ENCODE measurements at regions not wholly inside any gene's neighbourhood (a gene's known extent, or its start where the extent isn't known, plus 50 kb on each side); places are given as distances from the start of the nearest gene placed in this dataset.

DNA sequence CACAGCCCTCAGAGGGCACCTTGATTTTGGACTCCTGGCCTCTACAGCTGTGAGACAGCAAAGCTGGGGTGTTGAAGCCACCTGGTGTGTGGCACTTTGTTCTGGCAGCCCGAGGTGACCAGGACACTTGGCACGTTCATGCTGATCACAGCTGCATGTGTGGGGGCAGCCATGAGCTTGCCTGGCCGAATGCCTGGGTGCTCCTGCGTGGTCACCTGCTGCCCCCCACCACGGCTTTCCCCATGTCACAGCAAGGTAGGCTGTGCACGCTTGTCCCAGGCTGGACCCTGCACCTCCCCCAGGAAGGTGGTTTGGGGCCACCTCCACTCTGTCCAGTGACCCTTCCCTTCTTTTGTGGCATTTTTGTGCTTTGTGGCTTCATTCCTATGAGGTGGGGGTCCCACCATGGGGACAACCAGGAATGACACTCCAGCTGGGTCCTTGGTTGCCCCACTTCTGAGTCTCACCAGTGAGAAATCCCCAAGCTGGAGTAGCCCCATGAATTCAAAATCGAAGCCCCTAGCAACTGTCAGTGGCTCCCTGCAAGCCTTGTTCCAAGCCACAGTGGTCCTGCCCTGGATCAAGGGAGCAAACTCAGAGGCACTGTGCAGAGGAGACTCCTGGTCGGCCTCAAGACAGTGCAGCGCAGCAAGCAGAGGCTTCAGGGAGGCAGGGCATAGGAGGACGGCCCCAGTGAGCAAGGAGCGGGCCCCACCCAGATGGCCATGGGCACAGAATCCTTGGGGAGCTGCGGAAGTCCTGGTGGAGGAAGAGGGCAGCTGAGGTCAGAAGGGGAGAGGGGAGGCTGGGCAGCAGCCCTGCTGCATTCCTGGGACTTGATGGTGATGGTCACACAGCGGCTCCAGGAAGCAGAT, 121.4 kb upstream of the HS6ST1 start:
- DNase-seq, result no peak

DNA sequence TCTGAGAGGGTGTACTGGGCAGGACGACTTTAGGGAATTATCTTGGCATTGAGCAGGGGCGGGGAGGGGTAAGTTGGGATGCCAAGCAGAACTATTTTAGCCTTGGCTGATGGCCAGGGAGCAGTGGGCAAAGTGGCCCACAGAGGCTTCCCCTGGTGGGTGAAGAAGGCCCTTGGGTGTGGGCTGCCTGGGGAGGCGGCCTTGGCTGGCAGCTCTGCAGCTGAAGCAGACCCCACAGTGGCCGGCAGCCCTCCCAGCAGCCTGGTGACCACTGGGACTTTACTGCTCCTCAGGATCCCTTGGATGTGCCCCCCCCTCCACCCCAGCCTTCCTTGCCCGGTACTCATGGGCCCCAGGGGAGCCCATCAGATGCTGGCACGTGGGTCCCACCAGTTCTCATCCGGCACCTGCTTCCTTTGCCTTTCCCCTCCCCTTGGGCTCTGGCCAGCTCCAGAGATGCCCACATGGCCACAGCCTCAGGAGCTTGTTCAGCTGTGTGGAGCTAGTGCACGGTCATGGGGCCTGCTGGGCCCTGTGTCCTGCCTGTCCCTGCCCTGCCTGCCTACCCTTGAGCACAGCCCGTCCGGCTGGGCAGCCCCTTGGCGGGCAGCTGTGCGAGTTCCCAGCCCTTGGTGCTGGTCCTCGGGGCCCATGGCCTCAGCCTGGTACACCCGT, 122.1 kb upstream of the HS6ST1 start:
- no peak for DNase-seq

DNA sequence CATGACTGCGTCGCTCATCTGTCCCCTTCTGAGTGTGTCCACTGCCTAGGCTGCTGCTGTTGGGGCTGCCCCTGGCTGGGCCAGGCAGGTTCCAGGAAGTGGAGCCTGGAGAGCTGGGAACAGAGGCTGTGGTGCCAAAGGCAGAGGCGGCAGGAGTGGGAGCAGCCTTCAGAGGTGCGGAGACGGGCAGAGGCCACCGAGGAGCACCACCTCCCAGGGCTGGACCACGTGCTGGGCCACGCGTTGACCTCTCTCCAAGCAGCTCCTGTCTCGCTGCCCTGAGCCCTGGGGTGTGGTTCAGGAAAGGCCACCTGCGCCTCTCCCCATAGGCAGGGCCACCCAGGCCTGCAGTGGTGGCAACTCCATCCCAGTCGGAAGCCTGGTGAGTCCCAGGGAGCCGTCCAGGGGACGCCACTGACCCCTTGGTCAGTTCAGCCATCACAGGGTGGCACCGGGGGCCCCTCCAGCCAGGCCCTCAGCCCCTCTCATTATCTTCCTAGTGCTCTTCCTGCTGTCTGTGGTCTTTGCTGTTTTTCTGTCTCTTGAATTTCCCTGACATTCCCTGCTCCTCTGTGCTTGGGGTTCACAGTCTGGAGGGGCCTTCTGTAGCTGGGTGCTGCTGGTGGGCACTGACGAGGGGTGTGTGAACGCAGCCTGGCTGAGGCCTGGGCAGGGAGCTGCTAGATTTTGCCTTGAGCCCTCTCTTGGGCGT, 122.8 kb upstream of the HS6ST1 start:
- DNase-seq, result no peak

DNA sequence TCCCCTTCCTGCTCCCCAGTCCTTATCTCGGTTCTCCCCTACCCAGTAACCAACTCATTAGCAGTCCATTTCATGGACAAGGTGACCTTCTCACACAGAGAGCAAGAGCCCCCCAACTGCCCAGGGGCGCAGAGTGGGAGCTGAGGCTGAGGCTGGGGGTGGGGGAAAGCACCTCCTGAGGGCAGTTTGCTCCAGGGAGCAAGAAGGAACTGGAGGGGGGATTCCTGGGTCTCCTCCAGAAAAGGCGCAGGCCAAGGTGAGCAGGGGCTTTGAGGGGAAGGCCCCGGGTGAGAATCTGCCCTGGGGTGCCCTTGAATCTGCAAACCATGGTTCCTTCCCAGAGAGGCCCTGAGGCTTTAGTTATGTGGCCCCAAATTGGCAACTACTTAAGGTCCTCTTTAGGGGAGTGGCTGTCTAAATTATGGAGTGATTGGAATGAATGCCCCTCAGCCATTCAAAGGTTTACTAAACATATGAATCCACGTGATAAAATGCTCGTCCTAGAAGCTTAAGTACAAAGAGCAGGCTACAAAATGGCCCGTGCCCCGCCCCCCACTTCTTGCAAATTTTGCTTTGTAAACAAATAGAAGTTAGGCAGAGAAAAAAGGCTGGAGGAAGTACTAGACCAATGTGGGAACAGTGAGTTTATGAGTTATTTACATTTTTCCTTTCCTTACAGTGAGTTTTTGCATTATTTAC, 123.5 kb upstream of the HS6ST1 start:
- DNase-seq, result no peak

DNA sequence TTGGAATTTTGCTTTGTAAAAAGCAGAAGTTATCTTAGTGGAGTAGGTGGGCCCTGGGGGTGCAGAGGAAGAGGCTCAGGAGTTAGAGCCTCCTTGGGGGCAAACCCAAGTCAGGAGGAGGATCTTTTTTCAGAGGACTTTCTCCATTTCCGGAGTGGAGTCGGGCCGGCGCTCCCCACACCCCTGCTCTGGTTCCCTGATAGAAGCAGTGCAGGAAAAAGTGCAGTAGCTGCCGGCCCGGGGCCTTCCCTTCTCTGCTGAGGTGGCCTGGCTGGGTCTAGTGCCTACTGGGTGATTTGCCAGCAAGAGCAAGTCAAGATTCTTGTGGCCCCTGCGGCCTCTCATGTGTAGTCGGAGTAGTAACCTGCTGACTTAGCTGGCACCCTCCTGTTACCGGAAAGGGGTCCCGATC, 124.2 kb upstream of the HS6ST1 start:
- no peak for DNase-seq

DNA sequence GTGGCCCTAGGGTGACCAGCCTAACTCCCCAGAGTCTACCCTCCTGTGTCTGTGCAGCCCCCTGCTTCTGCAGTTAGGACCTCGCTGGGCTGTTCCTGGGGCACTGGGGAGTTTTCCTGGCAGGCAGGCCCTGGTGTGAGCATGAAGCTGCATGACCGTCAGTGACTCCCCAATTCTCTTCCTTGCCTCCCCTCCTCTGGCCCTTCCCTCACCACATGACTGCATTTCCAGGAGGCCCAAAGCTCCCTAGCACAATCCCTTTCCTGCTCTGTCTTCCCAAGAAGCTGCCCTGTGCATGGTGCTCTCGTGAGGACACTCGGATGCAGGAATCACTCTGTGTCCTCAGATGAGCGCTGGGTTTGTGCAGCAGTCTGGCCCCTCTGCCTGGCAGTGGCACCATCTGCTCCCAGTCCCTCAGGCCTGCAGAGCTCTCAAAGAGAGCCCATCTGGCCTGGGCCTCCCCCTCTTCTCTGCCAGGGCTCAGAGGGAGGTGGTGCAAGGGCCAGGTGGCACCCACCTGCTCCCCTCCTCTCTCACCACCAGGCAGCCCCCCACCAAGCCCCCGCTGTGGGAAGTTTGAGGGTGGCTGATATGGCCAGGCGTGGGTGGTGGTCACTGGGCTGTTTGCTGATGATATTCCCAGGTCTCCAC, 125.6 kb upstream of the HS6ST1 start:
- DNase-seq, result no peak

DNA sequence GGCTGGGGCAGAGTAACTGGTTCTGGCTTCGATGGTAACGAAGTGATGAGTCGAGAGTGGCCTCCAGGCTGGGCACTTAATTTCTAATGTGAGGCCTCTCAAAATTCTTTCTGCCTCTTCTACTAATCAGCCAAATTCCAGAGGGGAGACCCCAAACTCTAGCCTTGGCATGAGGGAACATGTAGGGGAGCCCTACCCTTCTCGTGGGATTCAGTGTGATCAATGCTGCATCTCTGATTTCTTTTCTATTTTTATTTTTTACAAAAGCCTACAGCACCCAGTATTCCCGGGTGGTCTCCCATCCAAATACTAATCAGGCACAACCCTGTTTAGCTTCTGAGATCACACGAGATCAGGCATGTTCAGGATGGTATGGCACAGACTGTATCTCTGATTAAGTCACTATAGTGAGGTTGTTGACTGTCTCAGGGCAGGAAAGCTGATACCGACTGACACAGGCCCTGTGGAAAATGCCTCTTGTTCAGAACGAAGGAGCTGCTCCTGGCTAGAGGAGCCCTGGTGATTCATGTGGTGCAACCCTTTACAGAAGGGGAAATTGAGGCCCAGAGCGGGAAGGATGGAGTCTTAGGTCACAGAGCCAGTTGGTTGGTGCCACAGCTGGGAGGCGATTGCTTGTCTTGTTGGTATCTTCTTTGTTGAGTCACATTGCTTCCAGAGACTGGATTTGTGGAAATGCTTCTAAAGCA, 126.3 kb upstream of the HS6ST1 start:
- DNase-seq, result no peak

DNA sequence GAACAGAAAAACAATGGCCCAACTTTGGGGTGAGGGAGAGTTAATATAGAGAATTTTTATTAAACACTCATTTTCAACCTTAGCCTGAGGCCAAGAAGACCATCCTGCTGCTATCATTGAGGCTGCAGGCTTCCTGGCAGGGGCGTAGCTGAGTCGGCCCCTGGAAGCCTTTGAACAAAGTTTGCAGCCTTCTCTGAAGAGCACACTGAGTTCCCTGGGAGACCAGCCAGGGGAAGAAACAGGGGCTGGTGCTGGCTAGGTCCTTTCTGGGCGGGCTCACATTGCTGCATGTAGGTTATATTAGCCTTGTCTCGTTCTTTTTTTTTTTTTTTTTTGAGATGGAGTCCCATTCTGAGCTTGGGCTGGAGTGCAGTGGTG, 126.8 kb upstream of the HS6ST1 start:
- no peak for DNase-seq

DNA sequence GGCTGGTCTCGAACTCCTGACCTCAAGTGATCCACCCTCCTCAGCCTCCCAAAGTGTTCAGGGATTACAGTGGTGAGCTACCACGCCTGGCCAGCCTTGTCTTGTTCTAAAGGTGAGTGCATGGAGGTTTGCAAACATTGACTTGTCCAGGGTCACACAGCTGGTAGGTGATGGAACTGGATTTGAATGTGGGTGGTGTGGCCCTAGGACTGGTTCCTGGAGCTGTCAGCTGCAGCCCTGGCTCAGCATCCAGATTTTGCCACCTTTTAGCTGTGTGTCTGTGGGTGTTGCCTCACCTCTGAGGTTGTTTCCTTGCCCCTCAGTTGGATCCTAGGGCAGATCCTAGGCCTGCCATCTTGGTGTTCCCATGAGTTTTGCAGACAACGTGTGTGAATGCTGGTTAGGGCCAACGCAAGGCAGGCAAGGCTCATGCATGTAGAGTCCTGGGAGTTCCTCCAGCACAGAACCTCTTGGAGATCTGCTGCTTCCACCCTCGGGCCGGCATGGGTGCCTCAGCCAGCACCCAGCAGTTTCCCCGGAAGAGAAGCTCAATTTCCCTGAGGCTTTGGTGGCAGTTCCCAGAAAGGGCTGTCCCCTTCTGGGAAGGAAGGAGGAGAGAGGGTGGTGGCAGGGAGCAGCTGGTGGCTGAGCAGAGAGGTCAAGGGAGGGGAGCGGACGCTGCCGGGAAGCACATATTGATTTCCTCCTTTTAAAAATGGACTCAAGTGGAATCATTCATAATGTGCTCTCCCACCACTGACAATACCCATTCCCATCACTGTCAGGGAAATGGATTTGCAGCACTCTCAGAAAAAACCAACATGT, 127.6 kb upstream of the HS6ST1 start:
- DNase-seq, result no peak

DNA sequence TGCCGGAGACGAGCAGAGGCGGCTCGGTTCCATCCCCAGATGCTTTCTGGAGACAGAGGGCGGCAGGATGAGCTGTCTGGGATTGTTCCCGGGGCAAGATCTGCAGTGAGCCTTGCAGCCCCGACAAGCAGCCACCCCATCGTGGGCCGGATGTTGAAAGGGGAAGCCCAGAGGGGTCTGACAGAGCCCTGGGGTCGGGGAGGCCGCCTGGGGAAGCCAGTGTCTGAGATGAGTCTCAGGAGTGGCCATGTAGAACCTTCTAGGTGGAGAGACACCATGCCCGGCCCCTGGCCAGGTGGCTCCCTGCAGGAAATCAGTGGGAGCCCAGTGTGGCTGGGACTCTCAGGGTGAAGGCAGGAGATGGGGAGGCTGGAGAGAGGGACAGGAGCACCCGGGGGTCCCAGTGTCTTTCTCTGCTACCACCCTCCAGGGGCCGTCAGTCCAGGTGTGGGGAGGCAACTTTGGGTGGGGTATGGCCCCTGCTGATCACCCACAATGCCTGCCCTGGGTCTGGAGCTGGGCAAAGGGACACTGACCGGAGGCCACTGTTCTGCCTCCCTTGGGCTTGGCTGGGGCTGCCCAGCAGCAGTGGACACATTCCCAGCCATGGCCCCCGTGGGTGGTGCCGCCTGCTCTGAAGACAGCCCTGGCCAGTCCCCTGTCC, 128.3 kb upstream of the HS6ST1 start:
- no peak for DNase-seq

DNA sequence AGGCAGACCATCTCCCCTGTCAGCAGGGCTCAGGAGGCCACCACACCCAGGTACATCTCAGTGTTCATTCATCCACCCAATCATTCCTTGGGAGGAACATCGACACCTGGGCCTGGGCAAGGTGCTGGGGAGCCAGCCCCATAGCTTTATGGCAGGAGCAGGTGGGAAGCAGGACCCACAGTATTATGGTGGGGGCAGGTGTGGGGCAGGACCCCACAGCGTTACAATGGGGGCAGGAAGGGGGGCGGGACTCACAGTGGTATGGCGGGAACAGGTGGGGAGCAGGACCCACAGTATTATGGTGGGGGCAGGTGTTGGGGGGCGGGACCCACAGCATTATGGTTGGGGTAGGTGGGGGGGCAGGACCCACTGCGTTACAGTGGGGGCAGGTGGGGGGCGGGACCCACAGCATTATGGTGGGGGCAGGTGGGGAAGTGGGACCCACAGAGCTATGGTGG, 128.9 kb upstream of the HS6ST1 start:
- DNase-seq, result no peak

DNA sequence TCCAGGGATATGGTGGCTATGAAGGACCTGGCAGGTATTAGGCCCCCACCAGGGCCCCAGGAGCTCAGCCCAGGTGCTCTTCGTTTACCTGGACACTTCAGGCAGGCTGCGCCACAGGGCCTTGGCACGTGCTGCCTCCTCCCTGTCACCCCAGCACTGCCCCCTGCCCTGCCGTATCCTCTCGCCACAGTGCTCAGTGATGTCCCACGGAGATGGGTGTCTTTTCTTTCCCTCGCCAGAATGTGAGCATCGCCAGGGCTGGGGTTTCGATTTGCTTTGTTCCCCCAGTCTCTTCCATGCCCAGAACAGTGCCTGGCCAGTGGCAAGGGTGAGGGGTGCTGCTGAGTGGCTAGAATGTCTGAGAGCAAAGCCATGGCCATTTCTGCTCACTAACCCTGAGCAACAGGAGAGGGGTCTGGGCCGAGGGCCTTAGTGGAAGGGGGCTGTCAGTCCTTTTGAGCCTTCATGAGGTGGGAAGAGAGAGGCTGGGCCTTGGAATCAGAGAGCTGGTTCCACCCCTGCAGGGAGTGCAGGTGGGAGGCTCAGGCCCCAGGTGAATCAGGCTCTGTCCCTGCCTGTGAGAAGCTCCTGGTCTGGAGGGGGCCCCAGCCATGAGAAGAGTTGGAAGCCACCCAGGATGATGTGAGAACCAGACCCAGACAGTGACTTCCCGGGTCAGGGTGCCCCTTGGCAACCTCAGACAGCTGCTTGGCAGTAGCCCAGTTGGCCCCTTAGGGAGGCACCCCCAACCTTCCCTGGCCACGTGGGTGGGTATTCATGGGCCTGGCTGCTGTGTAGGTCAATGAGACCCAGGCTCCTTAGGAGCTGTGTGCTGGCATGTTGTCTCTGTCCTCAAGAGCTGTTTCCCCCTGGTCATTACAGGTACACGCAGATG, 129.9 kb upstream of the HS6ST1 start:
- no peak for DNase-seq

DNA sequence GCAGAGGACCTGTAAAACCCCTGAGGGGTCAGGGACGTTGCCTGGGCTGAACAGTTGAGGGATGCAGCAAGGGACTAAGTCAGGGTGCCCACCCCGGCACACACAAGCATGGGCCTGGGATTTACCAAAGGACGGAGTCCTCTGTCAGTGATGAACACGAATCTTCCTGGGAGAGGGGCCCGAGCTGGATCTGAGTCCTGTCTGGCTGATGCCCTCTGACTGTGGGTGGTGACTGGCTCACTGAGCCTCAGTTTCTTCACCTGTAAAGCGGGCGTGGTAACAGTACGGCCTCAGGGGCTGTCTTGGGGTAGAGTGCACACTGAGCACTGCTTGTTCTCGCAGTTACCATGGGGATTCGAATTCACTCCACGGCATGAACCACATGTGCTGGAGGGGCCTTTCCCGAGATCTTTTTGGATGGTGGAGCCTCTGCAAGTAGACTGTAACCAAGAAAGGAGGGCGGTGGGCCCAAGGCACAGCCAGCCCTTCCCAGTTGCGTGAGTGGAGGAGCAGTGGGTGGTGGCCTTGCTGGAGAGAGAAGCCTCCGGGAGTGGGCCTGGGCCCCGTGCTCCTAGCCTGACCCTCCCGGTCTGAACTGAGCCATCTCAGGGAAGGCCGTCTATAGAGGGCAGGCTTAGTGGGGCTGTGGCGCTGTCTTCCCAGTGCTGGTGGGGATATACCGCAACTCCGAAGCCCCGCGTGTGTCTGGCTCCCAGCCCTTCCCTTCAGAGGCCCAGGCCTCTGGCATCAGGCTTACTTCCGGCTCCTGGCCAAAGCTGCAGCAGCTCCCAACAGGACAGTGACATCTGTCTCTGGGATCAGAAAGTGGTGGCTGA, 130.8 kb upstream of the HS6ST1 start:
- DNase-seq, result no peak

DNA sequence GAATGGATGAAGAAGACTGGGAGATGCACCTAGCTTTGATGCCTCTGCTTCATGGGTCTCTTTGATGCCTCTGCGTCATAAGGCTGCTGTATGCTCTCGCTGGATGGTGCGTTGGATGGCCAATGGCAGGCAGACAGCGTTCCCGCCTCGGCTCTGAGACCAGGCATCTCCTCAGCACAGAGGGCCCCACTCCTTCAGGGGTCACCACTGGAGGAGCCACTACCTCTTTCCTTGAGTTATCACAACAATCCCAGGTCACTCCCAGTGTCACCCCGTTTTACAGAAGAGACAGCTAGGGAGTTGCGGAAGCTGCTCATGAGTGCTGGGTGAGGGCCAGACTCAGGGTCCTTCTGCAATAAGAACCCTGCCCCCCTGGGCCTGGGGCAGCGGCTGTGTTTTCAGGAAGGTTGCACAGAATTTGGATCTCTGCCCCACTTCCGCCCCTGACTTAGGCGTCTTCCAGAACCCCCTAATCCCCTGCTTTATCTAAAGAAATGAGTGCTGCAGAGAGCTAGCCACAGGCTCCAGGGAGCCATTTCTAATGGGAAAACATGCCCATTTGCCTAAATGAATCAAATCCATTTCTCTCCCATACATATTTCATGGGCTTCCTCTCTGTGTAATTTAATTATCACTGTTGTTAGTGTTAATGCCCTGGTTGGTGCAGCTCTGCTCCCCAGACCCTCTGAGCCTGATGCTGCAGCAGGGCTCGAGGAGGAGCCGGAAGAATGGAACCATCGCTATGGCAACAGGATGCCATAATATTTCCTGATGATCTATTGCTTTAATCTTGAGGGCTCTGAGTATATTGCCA, 131.8 kb upstream of the HS6ST1 start:
- no peak for DNase-seq

DNA sequence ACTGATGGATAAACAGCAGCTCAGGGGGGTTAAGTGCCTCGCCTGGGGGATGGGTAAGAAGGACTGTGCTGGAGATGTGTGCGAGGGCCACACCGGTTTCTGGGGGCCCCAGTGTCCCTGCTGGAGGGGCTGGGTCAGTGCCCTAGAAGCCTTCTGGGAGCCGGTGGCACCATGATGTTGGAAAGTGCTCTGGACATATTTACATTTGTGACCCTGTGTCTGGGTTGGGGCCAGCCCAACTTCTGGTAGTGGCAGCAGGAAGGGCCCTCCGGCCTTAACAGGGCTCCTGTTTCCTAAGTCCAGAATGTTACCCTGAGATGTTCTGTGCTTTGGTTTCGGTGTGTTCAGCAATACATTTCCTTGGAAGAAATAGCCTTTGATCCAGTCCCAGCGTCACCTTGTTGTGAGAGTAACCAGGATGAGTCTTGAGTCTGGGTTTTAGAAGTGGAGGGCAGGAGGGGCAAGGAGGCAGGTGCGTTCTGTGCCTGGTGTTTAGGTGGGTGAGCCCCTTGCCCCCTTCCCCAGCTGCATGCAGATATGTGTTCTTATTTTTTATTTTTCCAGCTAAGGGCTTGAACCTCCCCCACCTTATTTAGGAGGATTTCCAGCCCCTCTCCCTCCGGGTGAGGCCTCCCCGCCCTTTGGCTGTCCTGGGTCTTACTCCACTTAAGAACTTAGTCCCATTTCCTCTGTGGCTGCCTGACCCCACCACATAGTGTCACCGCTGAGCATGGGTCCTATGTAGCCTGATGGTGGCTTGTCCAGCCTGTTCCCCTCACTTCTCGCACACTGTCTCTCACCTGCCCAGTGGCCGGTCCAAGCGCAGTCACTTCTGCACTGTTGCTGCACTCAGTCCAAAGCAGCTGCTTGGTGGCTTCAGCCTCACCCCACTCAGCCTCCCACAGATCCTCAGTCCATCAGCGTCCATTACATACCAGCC, 132.7 kb upstream of the HS6ST1 start:
- no peak for DNase-seq

DNA sequence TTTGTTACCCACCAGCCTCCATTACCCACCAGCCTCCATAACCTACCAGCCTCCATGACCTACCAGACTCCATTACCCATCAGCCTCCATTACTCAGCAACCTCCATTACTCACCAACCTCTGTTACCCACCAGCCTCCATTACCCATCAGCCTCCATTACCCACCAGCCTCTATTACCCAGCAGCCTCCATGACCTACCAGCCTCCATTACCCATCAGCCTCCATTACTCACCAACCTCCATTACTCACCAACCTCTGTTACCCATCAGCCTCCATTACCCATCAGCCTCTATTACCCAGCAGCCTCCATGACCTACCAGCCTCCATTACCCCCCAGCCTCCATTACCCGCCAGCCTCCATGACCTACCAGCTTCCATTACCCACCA, 133.3 kb upstream of the HS6ST1 start:
- no peak for DNase-seq
